AG04449 (cell line): ENCODE measurements at regions not wholly inside any gene's neighbourhood (a gene's known extent, or its start where the extent isn't known, plus 50 kb on each side); places are given as distances from the start of the nearest gene placed in this dataset.

Experiments used
- CTCF ChIA-PET: fragments of 350-600 bp; formaldehyde crosslinking; extraction: SDS; loops from one replicate; lab custom pipeline; 2021; ENCODE audit warnings: antibody characterized with exemption; lab: Yijun Ruan, JAX
- POLR2A ChIA-PET: fragments of 400-600, 350-600 bp; formaldehyde crosslinking; extraction: SDS; loops from one replicate; lab custom pipeline; 2020; ENCODE audit warnings: antibody characterized with exemption, inconsistent platforms; lab: Yijun Ruan, JAX
- DNase-seq: peaks from one replicate; pipeline ENCODE4 v3.0.0-alpha.2; 2010; ENCODE audit warnings: low read depth, low spot score
- H3K4me3 ChIP-seq: 2 replicates; pipeline ENCODE4 v1.5.1; 2011; ENCODE audit warnings: low read depth, mild to moderate bottlenecking, control low read depth, low read length
- TF ChIP-seq, protein P1 (sequence below): IDR thresholded peaks from one replicate; pipeline ENCODE4 v1.5.1; 2011; ENCODE audit warnings: mild to moderate bottlenecking, moderate library complexity, low read length, control low read depth, inconsistent platforms; ENCODE audit not compliant: insufficient read depth; ENCODE audit errors: missing control alignments

DNA sequence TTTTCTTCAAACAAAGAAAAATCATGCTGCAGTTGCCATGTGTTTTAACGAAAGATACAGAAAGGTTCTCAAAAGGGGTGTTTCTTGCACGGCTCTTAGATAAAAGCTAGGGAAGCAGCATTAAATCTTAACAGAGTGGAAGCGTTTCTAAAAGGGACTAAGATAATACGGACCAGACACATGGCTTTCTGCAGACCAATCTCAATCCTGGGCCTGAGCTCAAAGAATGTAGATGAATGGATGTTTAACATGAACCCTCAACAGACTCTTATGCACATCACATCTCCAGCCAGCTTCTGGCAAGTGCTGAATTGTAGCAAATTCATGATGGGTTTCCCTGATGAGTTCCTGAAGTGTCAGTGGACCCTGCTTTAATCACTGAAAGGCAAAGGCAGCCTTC is 80.2 kb upstream of the COX10 start:
- TF ChIP-seq, protein P1, sequence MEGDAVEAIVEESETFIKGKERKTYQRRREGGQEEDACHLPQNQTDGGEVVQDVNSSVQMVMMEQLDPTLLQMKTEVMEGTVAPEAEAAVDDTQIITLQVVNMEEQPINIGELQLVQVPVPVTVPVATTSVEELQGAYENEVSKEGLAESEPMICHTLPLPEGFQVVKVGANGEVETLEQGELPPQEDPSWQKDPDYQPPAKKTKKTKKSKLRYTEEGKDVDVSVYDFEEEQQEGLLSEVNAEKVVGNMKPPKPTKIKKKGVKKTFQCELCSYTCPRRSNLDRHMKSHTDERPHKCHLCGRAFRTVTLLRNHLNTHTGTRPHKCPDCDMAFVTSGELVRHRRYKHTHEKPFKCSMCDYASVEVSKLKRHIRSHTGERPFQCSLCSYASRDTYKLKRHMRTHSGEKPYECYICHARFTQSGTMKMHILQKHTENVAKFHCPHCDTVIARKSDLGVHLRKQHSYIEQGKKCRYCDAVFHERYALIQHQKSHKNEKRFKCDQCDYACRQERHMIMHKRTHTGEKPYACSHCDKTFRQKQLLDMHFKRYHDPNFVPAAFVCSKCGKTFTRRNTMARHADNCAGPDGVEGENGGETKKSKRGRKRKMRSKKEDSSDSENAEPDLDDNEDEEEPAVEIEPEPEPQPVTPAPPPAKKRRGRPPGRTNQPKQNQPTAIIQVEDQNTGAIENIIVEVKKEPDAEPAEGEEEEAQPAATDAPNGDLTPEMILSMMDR: no peak
- H3K4me3 ChIP-seq: no peak overlapping the region
- POLR2A ChIA-PET: no interaction called here
- DNase-seq: no peak
- CTCF ChIA-PET: no interaction called here

DNA sequence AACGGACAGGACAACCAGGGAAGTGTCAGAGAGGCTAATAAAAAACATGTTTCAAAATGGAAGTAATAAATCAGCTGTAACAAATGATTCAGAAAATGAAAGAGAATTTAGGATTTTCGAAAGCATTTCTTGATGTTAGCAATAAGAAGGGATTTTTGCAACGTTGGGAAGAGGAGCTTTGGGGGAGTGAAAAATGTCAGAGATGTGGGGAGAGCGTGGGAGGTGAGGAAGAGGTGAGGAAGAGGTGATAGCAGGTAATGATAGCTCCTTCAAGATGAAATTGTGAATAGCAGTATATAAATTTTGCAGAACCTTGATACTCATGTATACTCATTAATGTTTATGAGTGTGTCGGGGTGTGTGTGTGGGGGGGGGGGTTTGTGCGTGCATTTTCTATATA is 76.2 kb upstream of the COX10 start:
- no peak overlapping the region for H3K4me3 ChIP-seq
- TF ChIP-seq, protein P1: no peak
- no peak for DNase-seq
- ChIA-PET CTCF (no interaction called here), POLR2A (no interaction called here)

DNA sequence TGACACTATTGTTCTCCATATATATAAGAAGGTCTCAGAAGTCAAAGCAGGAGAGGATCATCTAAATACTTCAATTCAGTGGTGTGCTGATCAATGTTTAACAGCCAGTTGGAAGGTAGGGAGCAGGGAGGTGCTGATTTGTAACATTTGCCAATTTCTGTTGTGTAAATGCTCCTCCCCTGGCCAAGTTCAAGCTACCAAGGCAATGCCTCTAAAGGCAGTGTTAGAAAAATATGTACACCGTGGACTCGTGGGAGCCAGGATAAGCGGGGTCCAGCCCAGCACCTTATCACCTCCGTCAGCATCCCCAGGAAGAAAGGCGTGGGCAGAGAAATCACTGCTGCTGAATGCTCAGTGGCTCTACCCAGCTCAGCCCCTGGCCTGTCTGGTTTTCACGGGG is 75.3 kb upstream of the COX10 start:
- CTCF ChIA-PET: no interaction called here
- no peak overlapping the region for H3K4me3 ChIP-seq
- no peak for DNase-seq
- TF ChIP-seq, protein P1: no peak
- POLR2A ChIA-PET: no interaction called here

DNA sequence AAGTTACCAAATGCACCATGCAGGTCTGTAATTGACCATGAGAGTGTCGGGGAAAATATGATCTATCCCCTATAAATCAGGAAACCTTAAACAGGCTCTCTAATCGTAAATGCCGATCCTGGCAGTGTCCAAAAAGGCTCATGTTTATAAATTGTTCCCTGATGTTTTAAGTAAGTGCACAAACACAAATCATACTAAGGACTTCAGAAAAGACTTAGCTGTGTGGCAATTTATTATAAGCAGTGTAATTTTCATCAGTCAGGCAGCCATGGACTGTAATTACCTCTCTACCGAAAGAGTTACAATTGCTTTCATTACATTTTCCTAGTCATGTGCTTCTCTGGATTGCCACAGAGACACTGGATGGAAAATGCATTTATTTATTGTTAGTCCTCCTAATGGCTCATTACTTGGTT is 73.4 kb upstream of the COX10 start:
- H3K4me3 ChIP-seq: peak overlapping the region; percentile 29; the same call in 1 of the 2 replicates
- TF ChIP-seq, protein P1: no peak
- ChIA-PET CTCF (no interaction called here), POLR2A (no interaction called here)
- no peak for DNase-seq

DNA sequence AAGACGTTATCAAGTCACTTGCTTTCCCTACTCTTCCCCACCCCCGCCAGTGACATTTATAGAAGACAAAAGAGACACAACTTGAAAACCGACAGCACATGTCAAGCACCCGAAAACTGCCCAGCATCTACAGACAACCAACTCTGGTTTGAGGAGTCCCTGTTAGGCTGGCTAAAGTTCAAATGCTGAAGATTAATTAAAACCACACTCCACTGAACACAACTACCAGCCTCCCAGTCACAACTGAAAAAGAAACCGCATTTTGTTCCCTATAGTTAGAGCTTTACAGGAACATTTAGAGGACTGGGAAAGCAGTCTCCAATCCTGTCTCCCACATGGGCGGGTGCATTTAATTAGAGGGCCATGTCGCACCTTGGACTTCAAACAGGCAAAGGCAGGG is 73.0 kb upstream of the COX10 start:
- no peak for DNase-seq
- POLR2A ChIA-PET: no interaction called here
- peak overlapping the region; percentile 29 for H3K4me3 ChIP-seq
- TF ChIP-seq, protein P1: no peak
- CTCF ChIA-PET: no interaction called here

DNA sequence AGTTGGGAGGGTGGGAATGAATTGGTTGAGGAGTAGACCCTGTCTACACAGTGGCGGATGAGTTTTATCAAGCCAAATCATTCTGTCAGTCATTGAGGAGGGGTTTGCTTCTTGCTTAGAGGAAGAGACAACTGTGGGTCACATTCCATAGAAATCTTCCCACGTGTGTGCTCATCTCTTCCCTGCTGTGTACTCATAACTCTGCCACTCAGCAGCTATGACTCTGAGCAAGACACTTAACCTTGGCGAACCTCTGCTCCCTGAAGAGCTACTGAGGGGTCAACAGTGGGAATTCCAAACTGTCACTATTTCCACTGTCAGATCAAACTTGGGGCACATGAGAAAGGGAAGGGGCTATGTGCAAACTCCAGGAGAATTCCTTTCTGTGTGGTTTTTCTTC is 72.6 kb upstream of the COX10 start:
- CTCF ChIA-PET: no interaction called here
- no peak for DNase-seq
- POLR2A ChIA-PET: interaction anchor here (0.6 kb wide), 1 partner anchor 876 kb away, joined by 3 read pairs; no protein-coding TSS in a partner anchor

More for the DNA sequence above, 72.6 kb upstream of the COX10 start:
- TF ChIP-seq, protein P1: no peak
- H3K4me3 ChIP-seq: no peak overlapping the region
